GM19397 (cell line): ENCODE measurements at regions not wholly inside any gene's neighbourhood (a gene's known extent, or its start where the extent isn't known, plus 50 kb on each side); places are given as distances from the start of the nearest gene placed in this dataset.
A peak's percentile ranks its signal among the peaks of the same experiment; 100 is the strongest.
"Not testable (repeated sequence)": the region's sequence is repeated elsewhere in the genome, so short reads cannot be mapped to it uniquely, and the experiment has no call there.

ENCODE experiments used
- ATAC-seq: cut with Tn5 transposase; IDR thresholded peaks from one replicate; pipeline ENCODE4 v1.9.1; 2021; ENCODE audit warnings: mild to moderate bottlenecking, moderate library complexity; ENCODE audit not compliant: unreplicated experiment

DNA sequence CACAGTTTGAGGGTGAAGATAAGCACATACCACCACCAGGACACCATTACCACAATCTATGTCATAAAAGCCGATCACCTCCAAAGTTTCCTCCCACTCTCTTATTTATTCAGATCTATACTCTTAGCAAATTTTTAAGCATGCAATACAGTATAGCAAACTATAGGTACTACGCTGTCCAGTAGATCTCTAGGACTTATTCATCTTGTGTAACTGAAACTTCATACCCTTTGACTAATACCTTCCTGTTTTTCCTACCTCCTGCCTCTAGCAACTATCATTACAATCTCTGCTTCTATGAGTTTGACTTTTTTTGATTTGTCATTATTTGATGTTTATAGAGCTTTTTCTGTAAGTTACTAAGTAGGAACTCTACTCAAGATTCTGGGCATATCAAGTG, 84.5 kb upstream of the MANSC4 start:
- no peak for ATAC-seq

DNA sequence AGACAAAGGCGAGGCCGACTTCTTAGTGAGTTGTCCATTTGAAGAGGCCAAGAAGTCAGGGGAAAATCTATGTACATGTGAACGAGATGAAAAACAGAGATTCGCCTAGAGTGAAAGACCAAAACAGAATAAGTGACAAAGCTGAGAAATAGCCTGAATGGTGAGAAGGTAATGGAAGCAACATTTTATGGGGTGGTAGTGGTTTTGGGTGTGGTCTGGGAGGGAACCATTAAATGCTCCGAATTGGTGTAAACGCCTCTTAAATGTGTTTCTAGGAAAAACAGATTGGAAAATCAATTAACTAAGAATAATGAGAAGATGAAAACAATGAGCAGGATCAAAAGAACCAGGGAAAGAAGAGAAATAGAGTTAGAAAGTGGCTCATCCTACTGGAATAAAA, 83.8 kb upstream of the MANSC4 start:
- ATAC-seq = no peak

DNA sequence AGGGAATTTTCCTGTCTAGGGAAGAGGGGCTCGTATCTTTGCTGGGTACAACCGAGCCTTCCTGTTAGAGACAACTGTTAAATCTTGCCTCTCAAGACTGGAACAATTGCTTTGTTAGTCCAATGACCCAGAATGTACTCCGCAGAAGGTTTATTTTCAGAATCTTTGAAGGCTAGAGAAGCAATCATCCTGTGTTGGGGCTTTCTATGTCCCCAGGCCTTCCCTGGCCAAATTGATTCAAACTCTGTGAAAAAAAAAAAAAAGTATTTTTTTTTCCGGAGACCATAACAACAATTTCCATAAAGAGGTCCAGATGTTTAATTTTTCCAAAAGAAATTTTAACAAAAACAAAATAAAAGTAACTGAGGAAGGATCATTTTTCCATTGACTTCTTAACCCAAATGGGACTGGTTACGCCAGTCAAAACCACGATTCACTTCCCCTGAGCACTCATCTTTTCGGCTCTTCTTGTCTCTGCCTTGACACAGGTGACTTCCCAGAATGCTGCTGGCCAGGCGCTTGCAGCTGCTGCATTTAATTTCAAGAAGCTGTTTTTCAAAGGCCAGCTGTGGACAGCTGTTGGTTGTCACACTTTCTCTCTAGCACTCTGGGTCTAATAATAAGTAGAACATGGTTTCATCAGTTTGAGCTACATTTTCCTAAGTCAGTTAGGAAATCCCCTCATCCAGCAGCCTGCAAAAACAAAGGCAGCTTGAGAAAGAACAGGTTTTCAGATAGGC, 81.6 kb upstream of the MANSC4 start:
- ATAC-seq = peak; percentile 58

DNA sequence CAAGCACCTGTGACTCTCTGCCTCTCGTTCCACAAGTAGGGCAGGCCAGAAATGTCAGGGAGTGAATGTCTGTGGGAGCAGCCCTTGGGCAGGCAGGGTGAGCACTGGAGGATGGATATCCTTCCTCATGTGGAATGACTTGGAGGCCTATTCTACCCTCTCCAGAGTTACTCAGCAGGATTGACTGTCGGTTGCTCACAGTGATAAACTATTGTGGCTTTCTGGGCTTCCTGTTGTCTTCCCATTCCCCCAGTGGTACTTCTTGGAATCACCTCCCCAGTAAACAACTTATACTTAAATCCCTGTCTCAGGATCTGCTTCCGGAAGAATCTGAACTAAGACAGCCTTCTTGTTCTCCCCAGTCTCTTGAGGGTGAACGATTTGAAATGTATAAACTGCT, 79.6 kb upstream of the MANSC4 start:
- no peak for ATAC-seq

DNA sequence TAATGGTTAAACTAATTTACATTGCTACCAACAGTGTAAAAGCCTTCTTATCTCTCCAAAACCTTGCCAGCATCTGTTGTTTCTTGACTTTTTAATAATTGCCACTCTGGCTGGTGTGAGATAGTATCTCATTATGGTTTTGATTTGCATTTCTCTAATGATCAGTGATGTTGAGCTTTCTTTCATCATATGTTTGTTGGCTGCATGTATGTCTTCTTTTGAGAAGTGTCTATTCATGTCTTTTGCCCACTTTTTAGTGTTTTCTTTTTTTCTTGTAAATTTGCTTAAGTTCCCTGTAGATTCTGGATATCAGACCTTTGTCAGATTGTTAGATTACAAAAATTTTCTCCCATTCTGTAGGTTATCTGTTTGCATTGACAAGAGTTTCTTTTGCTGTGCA, 77.0 kb upstream of the MANSC4 start:
- ATAC-seq = not testable (repeated sequence)

DNA sequence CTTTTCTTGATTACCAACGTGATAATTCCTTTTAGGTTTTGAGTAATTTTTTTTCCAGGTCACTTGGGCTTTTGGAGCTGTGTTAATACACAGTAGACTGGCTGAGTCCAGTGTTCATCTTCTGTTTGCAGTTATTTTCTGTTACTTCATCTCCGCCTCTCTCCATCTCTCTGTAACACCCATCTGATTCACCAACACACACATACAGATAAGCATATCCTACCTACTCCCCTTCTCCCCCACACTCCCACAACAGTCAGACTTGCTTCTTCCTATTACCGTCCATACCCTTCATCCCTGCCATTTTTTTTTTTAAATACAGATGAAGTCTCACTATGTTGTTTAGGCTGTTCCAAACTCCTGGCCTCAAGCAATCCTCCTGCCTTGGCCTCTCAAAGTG, 72.7 kb upstream of the MANSC4 start:
- no peak for ATAC-seq
